OCI-LY1 (cell line): ENCODE measurements at regions not wholly inside any gene's neighbourhood (a gene's known extent, or its start where the extent isn't known, plus 50 kb on each side); places are given as distances from the start of the nearest gene placed in this dataset.

Experiments
- CTCF ChIP-seq: fragments of 200-600 bp; sonication (generic), shearing (Covaris generic); IDR thresholded peaks from 2 replicates; pipeline ENCODE4 v1.5.1; 2017; ENCODE audit warnings: mild to moderate bottlenecking, antibody characterized with exemption, low read length, moderate library complexity, mixed read lengths
- EZH2 ChIP-seq: fragments of 200-600 bp; sonication (generic), shearing (Covaris generic); IDR thresholded peaks from 2 replicates; pipeline ENCODE4 v1.8.0; 2017; ENCODE audit warnings: borderline replicate concordance, mixed run types, mild to moderate bottlenecking, antibody characterized with exemption, low read length, moderate library complexity, mixed read lengths

GRCh38 chr10:35722636-35723035 is 80.5 kb upstream of the FZD8 start:
- TF ChIP-seq CTCF = no peak
- no peak for TF ChIP-seq EZH2
